Endothelial cell of umbilical vein (primary cell): ENCODE measurements at regions not wholly inside any gene's neighbourhood (a gene's known extent, or its start where the extent isn't known, plus 50 kb on each side); places are given as distances from the start of the nearest gene placed in this dataset.

Experiments
- BruUV-seq: library from RNA; stranded (reverse); fragments of 400-500 nt; replicated peaks from 2 replicates; lab custom pipeline; 2021; lab: Mats Ljungman, UMichigan
- CTCF ChIA-PET: fragments of 300-600, 350-600 bp; sonication (Branson Sonifier 250); formaldehyde crosslinking; loops from one replicate; lab custom pipeline; 2021; ENCODE audit warnings: antibody characterized with exemption, inconsistent platforms; lab: Charles Lee
- POLR2A ChIA-PET: fragments of 300-600, 350-600 bp; sonication (Branson Sonifier 250); formaldehyde crosslinking; loops from one replicate; lab custom pipeline; 2021; ENCODE audit warnings: antibody characterized with exemption, inconsistent platforms; lab: Charles Lee
- DNase-seq: peaks from one replicate; pipeline ENCODE4 v3.0.0-alpha.2; 2011; ENCODE audit warnings: low read depth, low spot score
- FAIRE-seq: peaks from 2 replicates; lab custom pipeline; 2011; peaks lifted over from hg19 to GRCh38; lab: Jason Lieb, UNC
- H2AFZ ChIP-seq: 2 replicates; pipeline ENCODE4 v1.6.0; 2012; ENCODE audit warnings: low read depth, low read length, control low read depth, inconsistent platforms
- H3K27ac ChIP-seq: 2 replicates; pipeline ENCODE4 v1.5.1; 2011; ENCODE audit warnings: low read depth, mild to moderate bottlenecking, control low read depth, low read length, moderate library complexity; ENCODE audit not compliant: insufficient read depth
- H3K27me3 ChIP-seq, 2 experiments: 2 replicates each; pipeline versions ENCODE4 v1.6.0 to v1.6.1; 2011; ENCODE audit warnings: low read length in 2 of 2, mixed read lengths in 1 of 2; ENCODE audit not compliant: control insufficient read depth in 2 of 2, insufficient read depth in 2 of 2
- H3K36me3 ChIP-seq, 2 experiments: 2 replicates in 1 of 2; 3 replicates in 1 of 2; pipeline ENCODE4 v1.5.1; 2011; ENCODE audit warnings: low read length in 2 of 2, mild to moderate bottlenecking in 1 of 2, moderate library complexity in 1 of 2; ENCODE audit not compliant: control insufficient read depth in 2 of 2, insufficient read depth in 2 of 2; ENCODE audit errors: extremely low read depth in 1 of 2
- H3K4me1 ChIP-seq: 3 replicates; pipeline ENCODE4 v1.5.1; 2011; ENCODE audit warnings: mild to moderate bottlenecking, low read length; ENCODE audit not compliant: control insufficient read depth, insufficient read depth; ENCODE audit errors: extremely low read depth
- H3K4me2 ChIP-seq: 2 replicates; pipeline ENCODE4 v1.6.1; 2011; ENCODE audit warnings: low read length, control low read depth, mixed read lengths; ENCODE audit not compliant: insufficient read depth
- H3K4me3 ChIP-seq, 3 experiments: fragments of 200-600 bp in 1 of 3; sonication (generic), shearing (Covaris generic) in 1 of 3; replicated peaks in 1 of 3; 2 replicates each; pipeline ENCODE4 v1.5.1; 2011 to 2016; ENCODE audit warnings: control low read depth in 3 of 3, low read length in 3 of 3, mild to moderate bottlenecking in 2 of 3, inconsistent platforms in 1 of 3, low read depth in 1 of 3, moderate library complexity in 1 of 3; ENCODE audit not compliant: insufficient read depth in 1 of 3
- H3K79me2 ChIP-seq: 2 replicates; pipeline ENCODE4 v1.6.0; 2012; ENCODE audit warnings: low read length, inconsistent platforms; ENCODE audit not compliant: control insufficient read depth, insufficient read depth
- H3K9ac ChIP-seq: replicated peaks from 2 replicates; pipeline ENCODE3; 2011; ENCODE audit warnings: low read length, control low read depth; ENCODE audit not compliant: insufficient read depth; ENCODE audit errors: extremely low read depth
- H3K9me1 ChIP-seq: replicated peaks from 3 replicates; pipeline ENCODE4 v1.6.0; 2011; ENCODE audit warnings: mild to moderate bottlenecking, low read length; ENCODE audit not compliant: control insufficient read depth, insufficient read depth; ENCODE audit errors: extremely low read depth
- H3K9me3 ChIP-seq: replicated peaks from 2 replicates; pipeline ENCODE4 v1.5.1; 2012; ENCODE audit warnings: low read length, inconsistent platforms; ENCODE audit not compliant: control insufficient read depth, insufficient read depth
- H4K20me1 ChIP-seq: replicated peaks from 2 replicates; pipeline ENCODE3; 2011; ENCODE audit warnings: mild to moderate bottlenecking, low read length; ENCODE audit not compliant: control insufficient read depth, insufficient read depth; ENCODE audit errors: extremely low read depth
- EZH2 ChIP-seq: IDR thresholded peaks from 2 replicates; pipeline ENCODE4 v1.6.1; 2012; ENCODE audit warnings: borderline replicate concordance, low read depth, mild to moderate bottlenecking, moderate library complexity, low read length, inconsistent platforms; ENCODE audit not compliant: severe bottlenecking
- FOS ChIP-seq: IDR thresholded peaks from 2 replicates; pipeline ENCODE4 v1.6.1; 2011; ENCODE audit warnings: mild to moderate bottlenecking, low read length, moderate library complexity, borderline replicate concordance; ENCODE audit not compliant: insufficient read depth
- GATA2 ChIP-seq: IDR thresholded peaks from 2 replicates; pipeline ENCODE4 v1.7.0; 2011; ENCODE audit warnings: low read depth, mild to moderate bottlenecking, moderate library complexity, mixed read lengths, low read length; ENCODE audit not compliant: insufficient read length, insufficient read depth
- JUN ChIP-seq: IDR thresholded peaks from 2 replicates; pipeline ENCODE4 v1.6.1; 2011; ENCODE audit warnings: borderline replicate concordance, low read depth; ENCODE audit not compliant: insufficient read length, insufficient read depth
- MYC ChIP-seq: IDR thresholded peaks from one replicate; pipeline ENCODE4 v1.6.1; 2011; ENCODE audit warnings: mild to moderate bottlenecking, low read depth, low read length
- POLR2A ChIP-seq: IDR thresholded peaks from 2 replicates; pipeline ENCODE4 v1.6.1; 2012; ENCODE audit warnings: low read depth, mild to moderate bottlenecking, control low read depth, low read length
- POLR2AphosphoS5 ChIP-seq: IDR thresholded peaks from 2 replicates; pipeline ENCODE4 v1.6.1; 2012; ENCODE audit warnings: low read depth, mild to moderate bottlenecking, control low read depth, low read length, moderate library complexity; ENCODE audit not compliant: insufficient read depth
- dilution Hi-C: fragments of 300-500 bp; cut with MboI; formaldehyde crosslinking; loops from one replicate; pipeline ENCODE4 v1.15.0; 2019; ENCODE audit warnings: low sequenced_read_pairs; ENCODE audit not compliant: extremely low pct_ligation_motif_present
- intact Hi-C: fragments of 100-400 bp; cut with micrococcal nuclease; formaldehyde crosslinking; loops from one replicate; pipeline ENCODE4 v1.10.0; 2022
- TF ChIP-seq, protein P1 (sequence below), 2 donors: IDR thresholded peaks; 1 replicate in 1 of 2; 2 replicates in 1 of 2; pipeline ENCODE4 v1.5.1; 2011; ENCODE audit warnings: low read length in 2 of 2, mild to moderate bottlenecking in 2 of 2, moderate library complexity in 2 of 2, control low read depth in 1 of 2, inconsistent platforms in 1 of 2, low read depth in 1 of 2; ENCODE audit not compliant: insufficient read depth in 1 of 2; ENCODE audit errors: extremely low read depth in 1 of 2
- TF ChIP-seq, protein P2 (sequence below): IDR thresholded peaks from 2 replicates; pipeline ENCODE4 v1.6.1; 2011; ENCODE audit not compliant: insufficient read depth, insufficient read length

DNA sequence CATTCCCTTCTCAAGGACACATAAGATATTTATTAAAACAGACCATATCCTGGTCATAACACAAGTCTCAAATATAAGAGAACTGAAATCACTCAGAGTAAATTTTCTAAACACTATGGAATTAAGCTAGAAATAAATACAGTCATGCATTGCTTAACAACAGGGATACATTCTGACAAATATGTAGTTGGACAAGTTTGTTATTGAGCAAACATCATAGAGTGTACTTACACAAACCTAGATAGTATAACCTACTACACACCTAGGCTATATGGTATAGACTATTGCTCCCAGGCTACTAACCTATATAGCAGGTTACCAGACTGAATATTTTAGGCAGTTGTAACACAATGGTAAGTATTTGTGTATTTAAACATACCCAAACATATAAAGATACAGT, 104.0 kb downstream of the MIS18A start:
- no peak overlapping the region for H3K4me2 ChIP-seq
- POLR2A ChIA-PET, result no interaction called here
- no peaks in the 10 kb centered on the region for H3K9me3 ChIP-seq
- DNase-seq (no peak), FAIRE-seq (no peak)
- no peak overlapping the region for H3K4me3 ChIP-seq
- peaks cover 0 to 8% of the 10 kb centered on the region in 2 experiments for H3K27me3 ChIP-seq
- dilution Hi-C loops (no loop called here), intact Hi-C loops (no loop called here)
- no peak overlapping the region for H3K9ac ChIP-seq
- no TSS peak for BruUV-seq
- no peaks in the 10 kb centered on the region for H3K4me1 ChIP-seq
- no peaks in the 10 kb centered on the region for H3K9me1 ChIP-seq
- no peak overlapping the region for H3K27ac ChIP-seq
- H2AFZ ChIP-seq, result no peak overlapping the region
- CTCF ChIA-PET, result interaction anchor here (1.3 kb wide), 1 partner anchor 12 kb away, joined by 3 read pairs; no protein-coding TSS in a partner anchor
- no peaks in the 10 kb centered on the region for H3K79me2 ChIP-seq
- no peaks in the 10 kb centered on the region for H4K20me1 ChIP-seq
- TF ChIP-seq POLR2A (no peak), POLR2AphosphoS5 (no peak), EZH2 (no peak), JUN (no peak), GATA2 (no peak), FOS (no peak), MYC (no peak)
- TF ChIP-seq, protein P1, sequence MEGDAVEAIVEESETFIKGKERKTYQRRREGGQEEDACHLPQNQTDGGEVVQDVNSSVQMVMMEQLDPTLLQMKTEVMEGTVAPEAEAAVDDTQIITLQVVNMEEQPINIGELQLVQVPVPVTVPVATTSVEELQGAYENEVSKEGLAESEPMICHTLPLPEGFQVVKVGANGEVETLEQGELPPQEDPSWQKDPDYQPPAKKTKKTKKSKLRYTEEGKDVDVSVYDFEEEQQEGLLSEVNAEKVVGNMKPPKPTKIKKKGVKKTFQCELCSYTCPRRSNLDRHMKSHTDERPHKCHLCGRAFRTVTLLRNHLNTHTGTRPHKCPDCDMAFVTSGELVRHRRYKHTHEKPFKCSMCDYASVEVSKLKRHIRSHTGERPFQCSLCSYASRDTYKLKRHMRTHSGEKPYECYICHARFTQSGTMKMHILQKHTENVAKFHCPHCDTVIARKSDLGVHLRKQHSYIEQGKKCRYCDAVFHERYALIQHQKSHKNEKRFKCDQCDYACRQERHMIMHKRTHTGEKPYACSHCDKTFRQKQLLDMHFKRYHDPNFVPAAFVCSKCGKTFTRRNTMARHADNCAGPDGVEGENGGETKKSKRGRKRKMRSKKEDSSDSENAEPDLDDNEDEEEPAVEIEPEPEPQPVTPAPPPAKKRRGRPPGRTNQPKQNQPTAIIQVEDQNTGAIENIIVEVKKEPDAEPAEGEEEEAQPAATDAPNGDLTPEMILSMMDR (IDR thresholded peaks at IDR 0.05; ENCODE audit: extremely low read depth in 1 of 2, insufficient read depth in 1 of 2, low read depth in 1 of 2, low read length in 2 of 2), result no peak
- TF ChIP-seq, protein P2, sequence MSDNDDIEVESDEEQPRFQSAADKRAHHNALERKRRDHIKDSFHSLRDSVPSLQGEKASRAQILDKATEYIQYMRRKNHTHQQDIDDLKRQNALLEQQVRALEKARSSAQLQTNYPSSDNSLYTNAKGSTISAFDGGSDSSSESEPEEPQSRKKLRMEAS, result no peak
- H3K36me3 ChIP-seq, result no peaks in the 10 kb centered on the region
